HG03521 (cell line): ENCODE measurements at regions not wholly inside any gene's neighbourhood (a gene's known extent, or its start where the extent isn't known, plus 50 kb on each side); places are given as distances from the start of the nearest gene placed in this dataset.
"Not testable (repeated sequence)": the region's sequence is repeated elsewhere in the genome, so short reads cannot be mapped to it uniquely, and the experiment has no call there.

Experiments used
- ATAC-seq: cut with Tn5 transposase; IDR thresholded peaks from one replicate; pipeline ENCODE4 v1.9.1; 2021; ENCODE audit warnings: mild to moderate bottlenecking, moderate library complexity; ENCODE audit not compliant: unreplicated experiment

- ATAC-seq, result no peak
Measured at GRCh38 chr13:50129706-50130122, 114.5 kb downstream of the KCNRG start.

GRCh38 chr13:50130123-50130946 is 115.1 kb downstream of the KCNRG start:
- no peak for ATAC-seq

DNA sequence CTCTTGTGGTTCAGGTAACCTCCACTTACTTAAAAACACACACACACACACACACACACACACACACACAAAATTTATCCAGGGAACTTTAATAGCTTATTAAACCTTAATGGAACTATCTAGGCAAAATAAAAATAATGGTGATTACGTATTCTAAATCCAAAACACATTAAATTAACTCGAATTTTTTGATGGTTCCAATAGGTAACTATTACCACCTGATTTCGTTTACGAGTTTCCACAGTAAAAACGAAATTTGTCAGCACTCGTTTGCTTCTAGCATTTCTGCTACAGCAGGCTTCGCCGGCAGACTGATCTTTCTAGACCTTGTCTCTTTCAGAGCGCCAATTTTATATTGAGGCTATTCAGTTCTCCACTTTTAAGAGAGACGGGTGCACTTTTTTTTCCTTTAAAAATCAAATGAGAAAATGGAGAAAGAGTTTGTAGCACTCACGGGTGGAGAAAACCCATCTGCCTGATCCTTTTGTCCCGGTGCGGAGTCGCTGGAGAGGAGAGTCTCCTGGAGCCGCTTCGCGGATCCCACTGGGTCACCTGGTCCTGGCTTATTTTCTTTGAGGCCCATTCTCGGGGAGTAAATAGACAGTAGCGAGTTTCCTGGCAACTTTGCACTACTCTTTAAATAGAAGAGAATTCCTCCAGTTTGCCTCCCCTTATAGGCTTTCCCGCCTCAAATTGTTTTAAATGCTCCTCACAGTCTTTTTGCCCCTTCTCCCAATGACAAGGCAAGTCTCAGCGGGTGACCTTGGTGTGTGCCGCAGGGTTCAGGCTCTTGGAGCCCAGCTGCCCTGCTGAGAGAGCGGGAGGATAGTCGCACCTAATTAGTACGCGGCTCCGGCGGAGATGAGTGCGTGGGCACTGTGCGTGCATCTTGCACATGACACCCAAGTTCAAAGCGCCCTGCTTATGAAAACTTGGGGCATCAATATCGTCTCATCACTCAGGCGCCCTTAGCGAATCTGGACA is 117.0 kb downstream of the KCNRG start:
- no peak for ATAC-seq

DNA sequence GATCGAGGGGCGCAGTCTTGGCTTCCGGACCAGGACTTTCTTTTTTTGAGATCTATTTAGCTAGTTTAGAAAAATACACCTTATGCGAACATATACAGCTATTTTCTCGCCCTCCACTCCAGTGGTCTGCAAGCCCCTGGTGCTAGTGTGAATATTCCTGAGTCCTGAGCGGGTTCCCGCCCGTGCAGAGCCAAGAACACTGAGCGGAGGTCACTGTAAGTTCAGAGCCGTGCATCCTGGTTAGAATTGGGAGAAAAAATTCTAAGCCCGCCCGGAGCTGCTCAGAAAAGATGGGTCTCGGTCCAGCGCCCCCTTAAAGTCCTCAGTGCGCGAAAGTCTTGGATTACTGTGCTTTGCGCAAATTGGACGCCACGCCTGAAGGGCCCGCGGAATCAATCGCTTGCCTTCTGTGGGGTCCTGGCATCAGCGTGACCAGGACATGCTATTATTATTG is 117.7 kb downstream of the KCNRG start:
- no peak for ATAC-seq

GRCh38 chr13:50133358-50133953 is 118.2 kb downstream of the KCNRG start:
- no peak for ATAC-seq

GRCh38 chr13:50136226-50136625 is 121.0 kb downstream of the KCNRG start:
- no peak for ATAC-seq

DNA sequence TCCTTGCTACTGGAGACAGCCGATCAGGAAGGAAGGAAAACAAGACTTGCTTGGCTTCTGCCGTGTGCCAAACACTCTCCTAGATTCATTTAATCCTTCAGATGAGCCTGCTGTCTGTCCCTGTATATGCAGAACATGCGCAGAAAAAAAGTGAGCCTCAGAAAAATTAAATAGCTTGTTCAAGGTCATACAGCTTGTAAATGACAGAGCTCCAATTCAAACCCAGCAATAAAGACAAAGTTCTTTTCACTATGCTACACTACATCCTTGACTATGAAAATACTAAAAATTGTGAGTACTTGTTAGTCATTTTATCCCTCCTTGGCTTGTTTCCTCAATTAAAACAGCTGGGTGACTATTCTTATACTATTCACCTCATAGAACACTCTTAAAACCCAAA is 121.4 kb downstream of the KCNRG start:
- no peak for ATAC-seq

- ATAC-seq, result not testable (repeated sequence)
Measured at GRCh38 chr13:50139435-50139934, 124.2 kb downstream of the KCNRG start.

DNA sequence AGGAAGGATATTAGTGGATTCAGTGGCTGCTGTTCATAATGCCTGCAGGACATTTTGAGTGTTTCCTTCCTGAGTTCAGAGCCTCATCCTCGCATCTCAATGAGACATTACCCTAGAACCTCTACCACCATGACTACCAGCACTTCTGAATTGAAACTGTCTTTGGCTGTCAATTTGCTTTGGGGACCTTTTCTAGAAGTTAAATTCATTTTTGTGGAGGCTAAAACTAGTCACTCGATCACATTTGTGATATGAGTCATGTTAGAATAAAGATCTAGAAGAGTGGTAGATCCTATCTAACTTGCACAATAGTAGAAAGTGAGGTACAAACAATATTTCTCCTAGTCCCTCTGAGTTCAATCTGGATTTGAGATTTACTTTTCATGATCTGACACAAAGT is 124.9 kb downstream of the KCNRG start:
- no peak for ATAC-seq

- ATAC-seq, result no peak
Measured at GRCh38 chr13:50140581-50141374, 125.5 kb downstream of the KCNRG start.

DNA sequence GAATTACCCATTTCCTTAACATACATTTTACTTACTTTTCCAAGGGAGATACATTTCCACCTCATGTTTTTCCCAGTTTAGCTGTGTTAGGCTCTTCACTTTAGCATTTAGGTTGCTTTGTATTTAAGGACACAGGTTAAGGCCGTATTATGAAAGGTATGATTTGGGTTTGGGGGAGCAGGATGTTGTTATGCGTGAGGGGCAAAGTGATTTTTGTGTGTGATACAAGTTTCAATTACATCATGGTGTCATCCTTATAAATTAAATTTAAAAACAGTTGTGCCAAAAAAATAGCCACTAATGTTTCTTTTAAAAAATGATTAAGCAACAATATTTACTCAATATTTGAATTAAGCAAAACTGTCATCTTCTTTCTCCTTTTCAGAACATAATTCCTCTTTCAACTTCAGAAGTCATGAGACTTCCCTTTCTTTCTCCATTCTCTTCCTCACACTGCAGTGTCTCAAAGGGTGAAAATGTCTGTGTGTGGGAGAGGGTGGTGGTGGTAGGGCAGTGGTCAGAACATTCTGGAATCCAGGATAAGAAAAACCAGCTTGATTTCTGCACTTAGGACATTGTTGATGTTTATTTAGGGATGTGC is 126.2 kb downstream of the KCNRG start:
- no peak for ATAC-seq

- ATAC-seq, result no peak
Measured at GRCh38 chr13:50144246-50145160, 129.3 kb downstream of the KCNRG start.

DNA sequence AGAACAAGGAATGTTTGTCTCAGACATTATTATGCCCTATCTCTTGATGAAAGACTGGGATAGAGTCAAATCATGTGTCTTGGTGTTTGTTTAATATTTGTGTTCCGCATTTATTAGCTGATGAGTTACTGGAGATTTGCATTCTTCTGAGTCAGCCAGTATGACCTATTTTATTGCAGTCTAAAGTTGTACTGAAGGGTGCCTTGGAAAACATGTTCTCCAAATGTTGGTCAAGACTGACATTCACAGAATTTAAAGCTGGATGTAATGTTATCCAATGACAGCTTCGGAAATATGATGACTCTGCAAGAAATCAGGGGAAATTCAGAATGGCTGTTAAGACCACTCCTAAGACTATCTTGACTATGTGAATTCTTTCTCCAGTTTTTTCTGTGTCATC is 134.0 kb downstream of the KCNRG start:
- ATAC-seq, result no peak

DNA sequence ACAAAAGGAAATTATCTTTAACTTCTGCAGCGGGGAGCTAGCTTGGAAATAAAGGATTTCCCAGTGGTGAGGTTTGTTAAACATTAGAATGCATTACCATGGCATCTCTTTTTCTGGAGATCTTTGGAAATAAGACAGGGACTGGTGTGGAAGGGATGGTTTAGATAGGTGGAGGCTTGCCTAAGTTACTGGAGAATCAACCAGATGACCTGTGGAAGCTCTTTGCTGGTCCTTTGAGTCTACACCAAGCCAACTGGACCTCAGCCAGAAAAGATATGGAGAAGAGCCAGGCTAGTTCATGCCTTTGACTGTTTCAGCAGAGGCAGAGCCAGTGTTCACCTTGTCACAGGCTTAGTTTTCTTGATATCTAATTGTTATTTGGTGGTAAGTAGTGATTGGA is 134.7 kb downstream of the KCNRG start:
- no peak for ATAC-seq

GRCh38 chr13:50152224-50152623 is 137.0 kb downstream of the KCNRG start:
- peak; percentile 13 for ATAC-seq

DNA sequence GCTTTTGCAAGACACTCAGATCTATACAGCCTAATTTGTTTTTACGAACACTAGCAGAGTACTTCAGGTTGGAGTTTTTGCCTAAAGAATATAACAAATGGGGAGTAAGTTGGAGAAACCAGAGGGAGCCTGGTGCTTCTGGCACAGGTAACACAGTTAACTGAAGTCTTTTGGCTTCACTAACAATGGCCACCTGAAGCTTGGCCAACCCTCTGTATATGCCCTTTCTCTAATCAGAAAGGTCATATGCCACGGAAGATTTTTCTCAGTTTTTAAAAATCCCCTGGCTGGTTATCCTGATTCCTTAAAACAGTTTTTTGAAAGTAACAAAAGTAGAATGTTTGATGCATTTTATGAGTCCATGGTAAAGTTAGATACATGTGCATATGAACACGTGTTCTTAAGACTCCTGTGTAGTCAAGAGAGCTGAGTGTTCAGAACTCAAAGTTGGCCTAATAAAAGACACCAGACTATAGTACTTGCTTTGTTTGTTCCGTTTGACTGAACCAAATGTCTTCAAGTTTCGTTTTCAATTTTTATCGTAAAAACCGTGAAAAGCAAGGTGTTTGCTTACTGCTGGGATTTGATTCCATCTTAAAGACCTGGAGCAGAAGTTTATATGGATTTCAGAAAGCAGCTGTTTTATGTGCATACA is 137.5 kb downstream of the KCNRG start:
- ATAC-seq, result peak; percentile 45

GRCh38 chr13:50153401-50153800 is 138.2 kb downstream of the KCNRG start:
- no peak for ATAC-seq

DNA sequence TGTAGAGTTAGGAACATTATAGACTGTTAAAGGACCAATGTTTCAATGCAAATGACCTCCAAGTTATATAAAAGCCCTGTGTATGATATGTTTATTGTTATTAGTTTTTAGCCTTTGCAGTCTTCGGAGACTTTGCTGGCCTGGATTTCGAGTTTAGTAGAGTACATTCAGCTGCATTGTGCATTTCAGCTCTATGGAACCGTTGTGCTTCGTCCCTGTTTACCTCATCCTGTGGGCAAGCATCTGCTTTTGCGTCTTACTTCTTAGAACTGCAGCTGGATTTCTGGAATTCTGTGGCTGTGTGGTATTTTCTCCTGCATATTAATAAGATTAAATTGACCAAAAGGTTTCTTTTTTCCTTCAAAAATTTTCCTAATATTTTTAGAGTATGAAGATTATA is 138.6 kb downstream of the KCNRG start:
- ATAC-seq, result no peak
